A549 (cell line): ENCODE measurements at regions not wholly inside any gene's neighbourhood (a gene's known extent, or its start where the extent isn't known, plus 50 kb on each side); places are given as distances from the start of the nearest gene placed in this dataset.

ENCODE experiments used
- ATAC-seq, 2 experiments: fragments of 200-7000 bp in 1 of 2; fragments of >200 bp in 1 of 2; cut with Nextera tagmentation in 1 of 2; cut with Tn5 transposase in 1 of 2; 3 replicates each; pipeline versions ENCODE4 v1.8.0 to v1.9.1; 2018 to 2020; ENCODE audit warnings: mild to moderate bottlenecking in 1 of 2, moderate library complexity in 1 of 2
- CTCF ChIA-PET: fragments of 300-600 bp; sonication (Branson Sonifier 250); formaldehyde crosslinking; extraction: SDS; loops from one replicate; lab custom pipeline; 2021; ENCODE audit warnings: antibody characterized with exemption, inconsistent platforms; lab: Yijun Ruan, JAX
- POLR2A ChIA-PET: fragments of 350-600 bp; formaldehyde crosslinking; extraction: SDS; loops from one replicate; lab custom pipeline; 2021; ENCODE audit warnings: antibody characterized with exemption, inconsistent platforms; lab: Yijun Ruan, JAX
- DNase-seq, 2 experiments: peaks; one replicate each; pipeline versions ENCODE4 v3.0.0 to v3.0.0-alpha.2; 2011 to 2016; ENCODE audit warnings: low read depth in 1 of 2, low spot score in 1 of 2
- FAIRE-seq: peaks from 2 replicates; lab custom pipeline; 2011; peaks lifted over from hg19 to GRCh38; lab: Jason Lieb, UNC
- H3K27ac ChIP-seq, 2 experiments: fragments of >200 bp; sonication (Bioruptor Twin); formaldehyde crosslinking; 3 replicates each; pipeline ENCODE4 v1.5.1; 2016 to 2017
- H3K4me1 ChIP-seq: fragments of >200 bp; sonication (Bioruptor Twin); formaldehyde crosslinking; 3 replicates; pipeline ENCODE4 v1.6.1; 2016
- H3K4me2 ChIP-seq: fragments of >200 bp; sonication (Bioruptor Twin); formaldehyde crosslinking; 3 replicates; pipeline ENCODE4 v1.6.1; 2016
- H3K4me3 ChIP-seq: fragments of >200 bp; sonication (Bioruptor Twin); formaldehyde crosslinking; 3 replicates; pipeline ENCODE4 v1.5.1; 2016
- H3K9me3 ChIP-seq: fragments of >200 bp; sonication (Bioruptor Twin); formaldehyde crosslinking; 3 replicates; pipeline ENCODE4 v1.6.1; 2016
- BHLHE40 ChIP-seq: IDR thresholded peaks from 2 replicates; pipeline ENCODE4 v1.6.1; 2012; ENCODE audit warnings: low read depth, low read length, inconsistent platforms
- CEBPB ChIP-seq, 2 experiments: fragments of >200 bp in 1 of 2; sonication (Bioruptor Twin) in 1 of 2; formaldehyde crosslinking in 1 of 2; IDR thresholded peaks; 2 replicates each; pipeline ENCODE4 v1.6.1; 2012 to 2016
- EHMT2 ChIP-seq: fragments of 200-600 bp; sonication (generic); IDR thresholded peaks from 2 replicates; pipeline ENCODE4 v1.6.1; 2016; ENCODE audit warnings: antibody characterized with exemption, low read depth, mild to moderate bottlenecking, moderate library complexity
- EP300 ChIP-seq, 2 experiments: fragments of >200 bp; sonication (Bioruptor Twin); formaldehyde crosslinking; IDR thresholded peaks; 2 replicates in 1 of 2; 3 replicates in 1 of 2; pipeline ENCODE4 v1.6.1; 2016 to 2017
- FOSB ChIP-seq: fragments of 250-450 bp; sonication (Bioruptor Pico); IDR thresholded peaks from 2 replicates; pipeline ENCODE4 v1.5.0; 2020; ENCODE audit warnings: mild to moderate bottlenecking, moderate library complexity
- FOXS1 ChIP-seq: fragments of 250-450 bp; sonication (Bioruptor Pico); IDR thresholded peaks from 2 replicates; pipeline ENCODE4 v1.5.0; 2020; ENCODE audit warnings: mild to moderate bottlenecking, moderate library complexity
- HMGXB4 ChIP-seq: fragments of 250-450 bp; sonication (Bioruptor Pico); IDR thresholded peaks from 2 replicates; pipeline ENCODE4 v1.5.0; 2021; ENCODE audit warnings: mild to moderate bottlenecking, moderate library complexity, borderline replicate concordance
- HOXB5 ChIP-seq: fragments of 250-450 bp; sonication (Bioruptor Pico); IDR thresholded peaks from 2 replicates; pipeline ENCODE4 v1.5.0; 2020; ENCODE audit warnings: mild to moderate bottlenecking, moderate library complexity
- KDM5A ChIP-seq: fragments of 200-600 bp; sonication (generic); IDR thresholded peaks from 2 replicates; pipeline ENCODE4 v1.6.1; 2016; ENCODE audit warnings: antibody characterized with exemption, mild to moderate bottlenecking
- NPAS2 ChIP-seq: fragments of 250-450 bp; sonication (Bioruptor Pico); IDR thresholded peaks from 2 replicates; pipeline ENCODE4 v1.8.0; 2022; ENCODE audit warnings: mild to moderate bottlenecking, moderate library complexity, borderline replicate concordance
- PHF8 ChIP-seq: fragments of 200-600 bp; sonication (generic); IDR thresholded peaks from 2 replicates; pipeline ENCODE4 v1.6.1; 2016; ENCODE audit warnings: low read depth, mild to moderate bottlenecking, antibody characterized with exemption, moderate library complexity, borderline replicate concordance
- POLR2A ChIP-seq: IDR thresholded peaks from 2 replicates; pipeline ENCODE4 v1.6.1; 2012; ENCODE audit warnings: mild to moderate bottlenecking, low read length
- RAD21 ChIP-seq, 2 experiments: fragments of >200 bp in 1 of 2; sonication (Bioruptor Twin) in 1 of 2; formaldehyde crosslinking in 1 of 2; IDR thresholded peaks in 1 of 2; conservative IDR thresholded peaks in 1 of 2; 2 replicates in 1 of 2; 3 replicates in 1 of 2; pipeline ENCODE4 v1.6.1; 2012 to 2018; ENCODE audit warnings: inconsistent platforms in 1 of 2
- SREBF2 ChIP-seq: fragments of 450-650 bp; IDR thresholded peaks from 2 replicates; pipeline ENCODE4 v1.6.1; 2014; ENCODE audit warnings: mild to moderate bottlenecking, moderate library complexity
- TFCP2L1 ChIP-seq: fragments of 250-450 bp; sonication (Bioruptor Pico); IDR thresholded peaks from 2 replicates; pipeline ENCODE4 v1.5.0; 2021; ENCODE audit warnings: mild to moderate bottlenecking
- WGBS: methylation state at CpG from one replicate; pipeline ENCODE4 v1.1.6; 2017; ENCODE audit errors: missing lambda C conversion rate; 5-methylcytosine and 5-hydroxymethylcytosine counted together
- TF ChIP-seq, protein P1 (sequence below): fragments of 150-350 bp; IDR thresholded peaks from 2 replicates; pipeline ENCODE4 v1.6.1; 2014; ENCODE audit warnings: low read depth, mild to moderate bottlenecking, low read length
- TF ChIP-seq, protein P2 (sequence below): fragments of 200-600 bp; sonication (generic); IDR thresholded peaks from 2 replicates; pipeline ENCODE4 v1.6.1; 2016; ENCODE audit warnings: antibody characterized with exemption, mild to moderate bottlenecking, moderate library complexity

DNA sequence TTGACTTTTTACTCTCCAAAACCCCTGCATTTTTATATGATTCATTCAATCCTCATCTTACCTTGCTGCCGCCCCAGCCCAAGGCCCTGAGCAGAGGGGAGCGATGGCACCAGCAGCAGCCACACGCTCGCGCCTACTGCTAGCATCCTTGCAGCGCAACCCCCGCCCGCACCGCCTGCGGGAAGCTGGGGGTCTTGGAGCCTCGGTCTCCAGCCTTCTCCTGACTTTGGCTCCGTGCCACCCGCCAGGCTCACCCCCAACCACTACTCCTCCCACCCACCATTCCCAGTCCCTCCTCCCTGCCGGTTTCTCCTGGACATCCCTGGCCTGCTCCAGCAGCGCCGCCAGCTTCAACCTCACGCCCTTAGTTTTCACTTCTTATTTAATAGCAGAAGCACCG, 76.6 kb downstream of the RPE65 start:
- no peak for TF ChIP-seq POLR2A
- TF ChIP-seq, protein P1, sequence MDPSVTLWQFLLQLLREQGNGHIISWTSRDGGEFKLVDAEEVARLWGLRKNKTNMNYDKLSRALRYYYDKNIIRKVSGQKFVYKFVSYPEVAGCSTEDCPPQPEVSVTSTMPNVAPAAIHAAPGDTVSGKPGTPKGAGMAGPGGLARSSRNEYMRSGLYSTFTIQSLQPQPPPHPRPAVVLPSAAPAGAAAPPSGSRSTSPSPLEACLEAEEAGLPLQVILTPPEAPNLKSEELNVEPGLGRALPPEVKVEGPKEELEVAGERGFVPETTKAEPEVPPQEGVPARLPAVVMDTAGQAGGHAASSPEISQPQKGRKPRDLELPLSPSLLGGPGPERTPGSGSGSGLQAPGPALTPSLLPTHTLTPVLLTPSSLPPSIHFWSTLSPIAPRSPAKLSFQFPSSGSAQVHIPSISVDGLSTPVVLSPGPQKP, result no peak
- TF ChIP-seq BHLHE40, result no peak
- TF ChIP-seq EHMT2, result no peak
- no peak for TF ChIP-seq FOSB (CRISPR knock-in tag)
- no peak for TF ChIP-seq SREBF2
- TF ChIP-seq HOXB5 (CRISPR knock-in tag), result no peak
- no peak for TF ChIP-seq CEBPB (IDR thresholded peaks at IDR 0.05)
- TF ChIP-seq PHF8, result no peak
- no peak for TF ChIP-seq EP300 (IDR thresholded peaks at IDR 0.05)
- TF ChIP-seq KDM5A, result no peak
- TF ChIP-seq NPAS2 (CRISPR knock-in tag), result no peak
- TF ChIP-seq, protein P2, sequence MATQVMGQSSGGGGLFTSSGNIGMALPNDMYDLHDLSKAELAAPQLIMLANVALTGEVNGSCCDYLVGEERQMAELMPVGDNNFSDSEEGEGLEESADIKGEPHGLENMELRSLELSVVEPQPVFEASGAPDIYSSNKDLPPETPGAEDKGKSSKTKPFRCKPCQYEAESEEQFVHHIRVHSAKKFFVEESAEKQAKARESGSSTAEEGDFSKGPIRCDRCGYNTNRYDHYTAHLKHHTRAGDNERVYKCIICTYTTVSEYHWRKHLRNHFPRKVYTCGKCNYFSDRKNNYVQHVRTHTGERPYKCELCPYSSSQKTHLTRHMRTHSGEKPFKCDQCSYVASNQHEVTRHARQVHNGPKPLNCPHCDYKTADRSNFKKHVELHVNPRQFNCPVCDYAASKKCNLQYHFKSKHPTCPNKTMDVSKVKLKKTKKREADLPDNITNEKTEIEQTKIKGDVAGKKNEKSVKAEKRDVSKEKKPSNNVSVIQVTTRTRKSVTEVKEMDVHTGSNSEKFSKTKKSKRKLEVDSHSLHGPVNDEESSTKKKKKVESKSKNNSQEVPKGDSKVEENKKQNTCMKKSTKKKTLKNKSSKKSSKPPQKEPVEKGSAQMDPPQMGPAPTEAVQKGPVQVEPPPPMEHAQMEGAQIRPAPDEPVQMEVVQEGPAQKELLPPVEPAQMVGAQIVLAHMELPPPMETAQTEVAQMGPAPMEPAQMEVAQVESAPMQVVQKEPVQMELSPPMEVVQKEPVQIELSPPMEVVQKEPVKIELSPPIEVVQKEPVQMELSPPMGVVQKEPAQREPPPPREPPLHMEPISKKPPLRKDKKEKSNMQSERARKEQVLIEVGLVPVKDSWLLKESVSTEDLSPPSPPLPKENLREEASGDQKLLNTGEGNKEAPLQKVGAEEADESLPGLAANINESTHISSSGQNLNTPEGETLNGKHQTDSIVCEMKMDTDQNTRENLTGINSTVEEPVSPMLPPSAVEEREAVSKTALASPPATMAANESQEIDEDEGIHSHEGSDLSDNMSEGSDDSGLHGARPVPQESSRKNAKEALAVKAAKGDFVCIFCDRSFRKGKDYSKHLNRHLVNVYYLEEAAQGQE, result no peak
- no peak for TF ChIP-seq TFCP2L1
- no peak for TF ChIP-seq HMGXB4
- TF ChIP-seq FOXS1 (CRISPR knock-in tag), result no peak
- TF ChIP-seq RAD21 (conservative IDR thresholded peaks at IDR 0.05 in 1 of 2, IDR thresholded peaks at IDR 0.05 in 1 of 2), result no peak
- ChIA-PET CTCF (interaction anchor here (0.7 to 1.1 kb wide), 2 partner anchors 10 to 25 kb away, joined by 3 to 6 read pairs; no protein-coding TSS in a partner anchor), POLR2A (no interaction called here)
- no peaks in the 10 kb centered on the region for H3K9me3 ChIP-seq
- H3K27ac ChIP-seq, result no peak overlapping the region
- DNase-seq (no peak), ATAC-seq (no peak), FAIRE-seq (no peak)
- no peak overlapping the region for H3K4me3 ChIP-seq
- H3K4me1 ChIP-seq, result peaks cover 12% of the 10 kb centered on the region
- 87% methylated on average over 18 of the region's 18 CpGs for WGBS
- H3K4me2 ChIP-seq, result no peak overlapping the region

GRCh38 chr1:68372487-68372886, 77.3 kb downstream of the RPE65 start:
- H3K4me3 ChIP-seq, result no peak overlapping the region
- no peak overlapping the region for H3K4me2 ChIP-seq
- no peak for TF ChIP-seq HOXB5 (CRISPR knock-in tag)
- WGBS, result 81% methylated on average over 6 of the region's 6 CpGs
- POLR2A ChIA-PET, result no interaction called here
- H3K4me1 ChIP-seq, result peaks cover 6% of the 10 kb centered on the region
- ATAC-seq, result no peak
- no peak for FAIRE-seq
- no peak overlapping the region for H3K27ac ChIP-seq
- no peaks in the 10 kb centered on the region for H3K9me3 ChIP-seq
- DNase-seq, result no peak
- CTCF ChIA-PET, result interaction anchor here (0.7 kb wide), 1 partner anchor 25 kb away, joined by 6 read pairs; no protein-coding TSS in a partner anchor
